IPS-NIHi7 (cell line): ENCODE measurements at regions not wholly inside any gene's neighbourhood (a gene's known extent, or its start where the extent isn't known, plus 50 kb on each side); places are given as distances from the start of the nearest gene placed in this dataset.
"Not testable (repeated sequence)": the region's sequence is repeated elsewhere in the genome, so short reads cannot be mapped to it uniquely, and the experiment has no call there.

Source experiments
- DNase-seq: peaks from one replicate; pipeline ENCODE4 v3.0.0; 2012; ENCODE audit warnings: mixed read lengths; ENCODE audit errors: extremely low spot score

DNA sequence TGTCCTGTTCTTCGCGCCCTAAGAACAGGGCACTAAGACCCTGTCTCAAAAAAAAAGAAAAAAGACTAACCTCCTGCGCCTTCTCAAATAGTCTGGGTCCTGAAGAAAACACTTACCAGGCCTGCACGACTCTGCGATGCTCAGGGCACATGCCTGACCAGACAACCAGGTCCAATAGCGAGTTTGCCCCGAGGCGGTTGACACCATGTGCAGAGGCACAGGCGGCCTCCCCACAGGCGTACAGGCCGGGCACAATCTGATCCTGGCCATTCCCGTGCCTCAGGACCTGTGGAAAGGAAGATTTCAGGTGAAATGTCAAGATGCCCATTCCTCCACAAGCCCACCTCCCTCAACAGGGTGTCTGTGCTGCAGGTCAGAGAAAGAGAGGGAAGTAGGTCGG lies 65.9 kb upstream of the TNK2 start:
- DNase-seq: not testable (repeated sequence)

- DNase-seq: not testable (repeated sequence)
Measured at GRCh38 chr3:195970873-195971272, 62.5 kb upstream of the TNK2 start.

DNA sequence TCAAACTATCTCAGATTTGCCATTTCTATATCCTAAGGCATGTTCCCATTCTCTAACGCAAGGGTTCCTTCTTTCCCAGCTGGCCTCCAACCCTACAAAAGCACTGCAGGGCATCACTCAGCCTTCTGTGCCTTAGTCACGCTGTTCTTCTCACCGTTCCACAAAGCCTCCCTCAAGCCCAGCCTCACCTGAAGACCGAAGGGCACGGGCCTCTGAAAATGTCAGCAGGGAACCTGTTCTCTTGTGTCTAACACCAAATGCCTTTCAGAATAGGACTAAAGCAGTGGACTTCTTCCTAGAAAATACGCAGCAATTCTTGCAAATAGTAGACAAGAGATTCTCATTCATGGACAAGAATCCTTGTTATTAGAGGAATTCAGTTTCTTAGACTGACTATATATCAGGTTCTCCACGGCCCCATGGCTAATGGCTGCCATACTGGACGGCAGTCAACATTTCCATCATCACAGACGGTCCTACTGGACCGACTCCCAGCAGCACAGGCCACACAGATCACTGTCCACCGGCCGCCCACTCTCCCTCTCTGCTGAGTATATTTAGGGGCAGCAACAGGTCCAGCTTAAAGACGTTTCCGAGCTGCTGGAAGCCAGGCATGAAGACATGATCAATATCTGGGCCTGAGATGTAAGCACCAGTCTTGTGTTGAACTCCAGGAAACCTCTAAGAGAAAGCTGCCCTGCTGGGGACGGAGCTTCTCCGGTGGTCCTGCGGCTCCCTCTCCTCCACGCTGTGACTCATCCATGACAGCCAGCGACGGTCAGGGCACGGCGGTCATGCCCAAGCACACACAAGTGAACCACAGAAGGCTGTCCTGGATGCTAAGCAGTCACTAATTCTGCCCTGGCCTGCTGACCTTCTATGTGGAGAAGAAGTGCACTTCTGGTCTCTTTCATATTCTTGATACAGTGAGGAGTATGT lies 61.8 kb upstream of the TNK2 start:
- DNase-seq: not testable (repeated sequence)

GRCh38 chr3:195969341-195969740 lies 61.0 kb upstream of the TNK2 start:
- not testable (repeated sequence) for DNase-seq

DNA sequence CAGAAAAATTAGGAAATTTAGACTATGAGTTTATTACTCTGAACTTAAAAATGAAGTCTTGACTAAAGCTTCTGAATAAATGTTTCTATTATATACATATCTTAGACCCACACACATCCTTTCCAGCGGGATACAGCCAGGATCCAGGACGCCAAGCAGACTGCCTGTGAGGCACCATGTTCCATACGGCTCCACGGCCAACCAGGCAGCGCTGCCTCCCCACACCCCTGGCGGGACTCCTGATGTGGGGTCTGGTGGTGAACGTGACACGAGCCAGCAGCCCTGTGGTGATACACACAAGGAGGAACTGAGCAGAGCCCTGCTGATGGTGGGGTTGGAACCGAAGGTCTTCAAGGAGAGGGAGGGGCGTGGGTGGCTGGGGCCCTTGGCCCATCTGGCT lies 59.8 kb upstream of the TNK2 start:
- not testable (repeated sequence) for DNase-seq

DNA sequence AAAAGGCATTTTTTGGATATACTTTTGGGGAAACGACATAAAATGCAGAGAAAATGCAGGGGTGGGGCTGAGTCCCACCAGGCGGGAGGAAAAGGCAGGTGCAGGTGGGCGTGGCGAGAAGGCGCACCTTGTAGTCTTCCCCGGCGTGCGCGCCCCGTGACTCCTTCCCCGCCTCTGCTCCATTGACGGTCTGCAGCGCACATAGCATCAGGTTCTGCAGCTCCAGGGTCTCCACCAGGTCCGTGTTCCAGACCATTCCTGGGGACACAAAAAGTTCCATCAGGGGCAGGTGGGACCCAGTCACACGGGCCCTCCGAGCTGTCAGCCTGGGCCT lies 59.0 kb upstream of the TNK2 start:
- not testable (repeated sequence) for DNase-seq

GRCh38 chr3:195966563-195967386 lies 58.4 kb upstream of the TNK2 start:
- not testable (repeated sequence) for DNase-seq

DNA sequence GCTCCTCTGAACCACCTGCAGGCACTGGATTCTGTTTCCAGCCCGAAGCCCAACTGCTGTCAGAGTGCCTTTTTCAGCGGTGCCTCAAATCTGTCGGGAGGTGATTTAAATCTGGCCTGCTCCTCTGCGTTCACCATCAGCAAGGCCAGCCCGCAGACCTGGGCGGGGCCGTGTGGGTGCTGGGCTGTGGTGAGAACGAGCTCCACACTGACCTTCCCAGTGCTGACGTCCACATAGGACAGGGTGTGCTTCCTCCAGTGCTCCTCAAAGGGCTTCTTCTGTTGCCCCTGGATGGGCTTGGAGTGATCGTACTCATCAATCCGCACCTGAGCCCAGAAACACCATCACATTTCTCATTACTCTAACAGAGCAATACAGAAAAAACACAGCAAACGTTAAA lies 56.9 kb upstream of the TNK2 start:
- DNase-seq: not testable (repeated sequence)

GRCh38 chr3:195964318-195965107 lies 56.2 kb upstream of the TNK2 start:
- DNase-seq: not testable (repeated sequence)

GRCh38 chr3:195962222-195962621 lies 53.9 kb upstream of the TNK2 start:
- DNase-seq: not testable (repeated sequence)

DNA sequence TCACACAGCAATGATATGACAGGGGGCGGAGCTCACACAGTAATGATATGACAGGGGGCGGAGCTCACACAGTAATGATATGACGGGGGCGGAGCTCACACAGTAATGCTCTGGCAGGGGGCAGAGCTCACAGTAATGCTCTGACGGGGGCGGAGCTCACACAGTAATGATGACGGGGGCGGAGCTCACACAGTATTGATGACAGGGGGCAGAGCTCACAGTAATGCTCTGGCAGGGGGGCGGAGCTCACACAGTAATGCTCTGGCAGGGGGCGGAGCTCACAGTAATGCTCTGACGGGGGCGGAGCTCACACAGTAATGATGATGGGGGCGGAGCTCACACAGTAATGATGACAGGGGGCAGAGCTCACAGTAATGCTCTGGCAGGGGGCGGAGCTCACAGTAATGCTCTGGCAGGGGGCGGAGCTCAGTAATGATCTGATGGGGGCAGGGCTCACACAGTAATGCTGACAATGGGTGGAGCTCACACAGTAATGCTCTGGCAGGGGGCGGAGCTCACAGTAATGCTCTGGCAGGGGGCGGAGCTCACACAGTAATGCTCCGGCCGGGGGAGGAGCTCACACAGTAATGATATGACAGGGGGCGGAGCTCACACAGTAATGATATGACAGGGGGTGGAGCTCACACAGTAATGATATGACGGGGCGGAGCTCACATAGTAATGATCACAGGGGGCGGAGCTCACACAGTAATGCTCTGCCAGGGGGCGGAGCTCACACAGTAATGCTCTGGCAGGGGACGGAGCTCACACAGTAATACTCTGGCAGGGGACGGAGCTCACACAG lies 52.8 kb upstream of the TNK2 start:
- not testable (repeated sequence) for DNase-seq

DNA sequence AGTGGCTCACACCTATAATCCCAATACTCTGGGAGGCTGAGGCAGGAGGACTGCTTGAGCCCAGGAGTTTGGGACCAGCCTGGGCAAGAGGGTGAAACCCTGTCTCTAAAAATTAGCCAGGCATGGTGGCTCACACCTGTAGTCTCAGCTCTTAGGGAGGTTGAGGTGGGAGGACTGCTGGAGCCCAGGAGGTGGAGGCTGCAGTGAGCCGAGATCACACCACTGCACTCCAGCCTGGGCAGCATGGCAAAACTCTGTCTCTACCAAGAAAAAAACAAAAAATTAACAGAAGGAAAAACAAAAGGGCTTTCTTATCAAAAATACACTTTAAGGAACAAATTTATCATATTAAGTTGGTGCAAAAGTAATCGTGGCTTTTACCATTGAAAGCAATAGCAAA lies 51.8 kb upstream of the TNK2 start:
- not testable (repeated sequence) for DNase-seq

- DNase-seq: not testable (repeated sequence)
Measured at GRCh38 chr3:195959367-195960157, 51.2 kb upstream of the TNK2 start.

- not testable (repeated sequence) for DNase-seq
Measured at GRCh38 chr3:195958736-195959135, 50.4 kb upstream of the TNK2 start.
